Activated naive CD4-positive, alpha-beta T cell treated with anti-CD3 and anti-CD28 coated beads, Interleukin-2, amount 50 U/mL, for 72 hours (primary cell): ENCODE measurements at regions not wholly inside any gene's neighbourhood (a gene's known extent, or its start where the extent isn't known, plus 50 kb on each side); places are given as distances from the start of the nearest gene placed in this dataset.

ENCODE experiments used
- ATAC-seq, 2 donors: fragments of 150-1000 bp; cut with Tn5 transposase; 2 replicates each; pipeline ENCODE4 v1.10.0; 2021; ENCODE audit warnings: mild to moderate bottlenecking in 2 of 2, moderate library complexity in 2 of 2
- DNase-seq, 2 donors: peaks; one replicate each; pipeline ENCODE4 v3.0.0; 2021 to 2022; ENCODE audit warnings: low spot score in 2 of 2
- H3K27ac Mint-ChIP-seq, 2 donors: one replicate each; pipeline ENCODE4 v1.8.0; 2022; ENCODE audit warnings: mild to moderate bottlenecking in 2 of 2, mixed read lengths in 2 of 2
- H3K36me3 Mint-ChIP-seq, 2 donors: one replicate each; pipeline ENCODE4 v1.8.0; 2022; ENCODE audit warnings: mixed read lengths in 2 of 2
- H3K9me3 Mint-ChIP-seq, 2 donors: one replicate each; pipeline ENCODE4 v1.8.0; 2022; ENCODE audit warnings: mixed read lengths in 2 of 2

DNA sequence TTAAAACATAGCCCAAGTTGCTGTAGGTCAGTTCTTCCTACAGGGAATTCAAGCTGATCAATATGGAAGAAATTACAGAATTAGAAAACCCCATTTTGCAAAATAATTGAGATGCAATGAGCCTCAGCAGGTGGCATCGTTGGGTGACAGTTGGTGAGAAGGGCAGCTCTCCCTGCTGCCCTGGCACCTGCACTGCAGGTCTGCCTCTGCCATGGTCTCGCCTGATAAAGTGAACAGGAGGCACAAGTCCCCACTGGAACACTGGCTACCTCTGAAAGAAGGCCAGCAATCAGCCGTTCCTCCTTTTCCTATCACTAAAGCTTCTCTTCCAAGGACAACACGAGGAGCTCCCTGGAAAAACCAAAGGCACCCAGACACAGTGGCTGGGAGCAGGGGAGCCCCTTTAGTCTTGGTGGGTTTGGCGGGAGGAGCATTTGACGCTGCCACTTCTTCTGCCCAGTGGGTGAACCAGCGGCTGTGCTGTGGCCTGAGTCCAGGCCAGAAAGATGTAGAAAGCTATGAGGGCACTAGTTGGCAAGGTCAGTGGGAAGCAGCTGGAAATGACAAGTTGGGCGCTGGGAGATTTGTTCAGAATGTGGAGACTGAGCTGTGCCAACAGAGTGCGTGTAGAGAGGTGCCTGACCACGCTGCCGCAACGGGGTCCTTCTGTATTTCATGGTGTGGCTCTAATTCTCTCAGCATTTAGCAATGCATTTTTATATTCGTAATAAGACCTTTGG is 93.1 kb downstream of the RIPK4 start:
- no peak for DNase-seq
- no peak overlapping the region for H3K27ac Mint-ChIP-seq
- ATAC-seq, result no peak
- H3K9me3 Mint-ChIP-seq, result no peaks in the 10 kb centered on the region
- H3K36me3 Mint-ChIP-seq, result no peaks in the 10 kb centered on the region

GRCh38 chr21:41673071-41673470 is 93.8 kb downstream of the RIPK4 start:
- no peak overlapping the region for H3K27ac Mint-ChIP-seq
- DNase-seq (no peak), ATAC-seq (no peak)
- H3K36me3 Mint-ChIP-seq, result no peaks in the 10 kb centered on the region
- H3K9me3 Mint-ChIP-seq, result no peaks in the 10 kb centered on the region

GRCh38 chr21:41672543-41672915 is 94.3 kb downstream of the RIPK4 start:
- no peaks in the 10 kb centered on the region for H3K36me3 Mint-ChIP-seq

DNA sequence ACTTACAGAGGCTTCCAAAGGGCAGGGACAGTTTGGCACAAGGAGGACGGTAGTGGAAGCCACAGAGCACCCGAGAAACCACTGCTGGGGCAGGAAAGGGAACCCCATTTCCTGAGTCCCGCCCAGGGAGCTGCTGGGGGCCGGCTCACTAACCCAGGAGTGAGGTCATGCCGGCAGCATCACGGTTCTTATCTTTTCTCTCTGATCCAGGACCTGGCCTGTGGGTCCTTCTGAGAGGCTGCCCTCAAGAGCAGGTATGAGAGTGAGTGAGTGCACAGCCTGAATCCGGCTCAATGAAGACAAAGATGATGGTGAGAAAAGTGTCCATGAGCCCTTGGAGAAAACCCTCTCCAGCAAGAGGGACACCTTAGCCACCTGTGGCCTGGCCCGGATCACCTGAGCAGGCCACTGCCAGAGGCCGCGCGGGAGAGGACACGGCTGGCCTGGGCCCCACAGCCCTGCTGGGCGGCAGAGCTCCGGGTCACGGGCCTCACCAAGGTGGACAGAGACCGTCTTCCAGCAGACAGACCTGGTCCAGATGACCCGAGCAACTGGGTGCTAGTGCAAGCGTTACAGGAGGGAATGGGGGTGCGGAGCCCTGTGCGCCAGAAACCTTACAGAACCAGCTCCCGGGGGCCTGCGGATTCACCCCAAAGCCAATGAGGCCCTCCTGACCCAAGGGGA is 94.9 kb downstream of the RIPK4 start:
- ATAC-seq (peak; percentile 31 to 37), DNase-seq (no peak)
- Mint-ChIP-seq H3K36me3 (no peaks in the 10 kb centered on the region), H3K27ac (peak overlapping the region in 1 of 2 donors; percentile 53), H3K9me3 (no peaks in the 10 kb centered on the region)

More at GRCh38 chr21:41672543-41672915, 94.3 kb downstream of the RIPK4 start:
- DNase-seq (no peak), ATAC-seq (no peak)
- no peak overlapping the region for H3K27ac Mint-ChIP-seq
- H3K9me3 Mint-ChIP-seq, result no peaks in the 10 kb centered on the region

GRCh38 chr21:41671212-41671762 is 95.6 kb downstream of the RIPK4 start:
- H3K36me3 Mint-ChIP-seq, result no peaks in the 10 kb centered on the region
- DNase-seq (no peak), ATAC-seq (no peak)
- H3K27ac Mint-ChIP-seq, result peak overlapping the region in 1 of 2 donors; percentile 66
- H3K9me3 Mint-ChIP-seq, result no peaks in the 10 kb centered on the region

DNA sequence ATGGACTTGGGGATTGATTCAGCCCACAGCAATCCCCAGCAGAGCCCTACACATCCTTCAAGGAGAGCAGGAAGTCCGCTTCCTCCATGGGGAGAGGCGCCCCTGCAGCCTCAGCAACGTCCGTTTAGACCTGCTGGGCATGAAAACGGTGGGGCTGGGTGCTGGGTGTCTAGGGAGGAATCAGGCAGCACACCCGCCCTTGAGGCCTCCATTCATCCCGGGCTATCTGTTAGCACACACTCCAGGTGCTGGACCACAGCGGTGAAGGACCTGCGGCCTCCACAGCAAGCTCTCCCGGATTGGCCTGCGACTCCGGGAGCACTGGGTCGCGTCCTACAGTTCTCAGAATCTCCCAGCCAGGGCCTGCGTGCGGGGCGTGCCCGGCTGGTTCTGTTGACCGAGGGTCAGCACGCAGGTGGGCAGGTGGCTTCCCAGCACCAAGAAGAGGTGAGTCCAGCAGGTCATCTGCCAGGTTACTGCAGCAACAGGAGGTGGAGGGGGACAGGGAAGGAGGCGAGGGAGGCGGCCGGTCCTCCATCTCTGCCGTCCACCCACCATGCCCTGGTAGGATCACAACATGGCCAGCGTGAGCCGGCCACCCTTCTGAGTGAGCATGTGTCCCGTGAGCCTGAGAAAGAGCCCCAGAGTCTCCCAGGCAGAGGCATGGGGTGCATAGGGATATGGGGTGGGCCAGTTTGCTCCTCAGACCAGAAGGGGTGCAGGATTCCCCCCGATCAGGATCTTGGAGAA is 96.6 kb downstream of the RIPK4 start:
- no peak overlapping the region for H3K27ac Mint-ChIP-seq
- DNase-seq, result no peak
- no peaks in the 10 kb centered on the region for H3K36me3 Mint-ChIP-seq
- no peak for ATAC-seq
- no peaks in the 10 kb centered on the region for H3K9me3 Mint-ChIP-seq

GRCh38 chr21:41669533-41669830 is 97.4 kb downstream of the RIPK4 start:
- ATAC-seq (no peak), DNase-seq (no peak)
- no peak overlapping the region for H3K27ac Mint-ChIP-seq
- no peaks in the 10 kb centered on the region for H3K36me3 Mint-ChIP-seq
- no peaks in the 10 kb centered on the region for H3K9me3 Mint-ChIP-seq

GRCh38 chr21:41668686-41669532 is 97.9 kb downstream of the RIPK4 start:
- ATAC-seq (no peak), DNase-seq (no peak)
- H3K36me3 Mint-ChIP-seq, result no peaks in the 10 kb centered on the region
- no peak overlapping the region for H3K27ac Mint-ChIP-seq
- no peaks in the 10 kb centered on the region for H3K9me3 Mint-ChIP-seq

DNA sequence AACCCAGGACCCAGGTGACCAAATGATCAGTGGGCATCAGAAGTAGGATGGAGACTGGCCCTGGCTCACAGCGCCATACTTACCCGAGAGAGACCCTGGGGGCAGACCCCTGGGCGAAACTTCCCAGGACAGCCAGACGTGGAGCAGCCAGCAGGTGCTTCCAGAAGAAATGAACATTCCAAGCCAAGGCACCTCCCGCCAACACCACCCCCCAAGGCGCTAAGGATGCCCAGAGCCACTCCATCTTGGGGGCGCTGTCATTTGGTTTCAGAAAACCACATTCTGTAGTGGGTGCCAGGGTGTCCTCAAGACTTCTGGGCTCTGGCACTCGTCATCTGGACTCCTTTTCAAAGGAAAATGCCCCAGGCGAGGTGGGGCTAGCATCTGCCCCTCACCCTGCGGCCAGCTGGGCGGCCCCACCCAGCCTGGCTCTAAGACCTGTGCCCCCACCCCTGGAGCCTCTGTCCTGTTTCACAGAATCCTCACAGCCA is 98.8 kb downstream of the RIPK4 start:
- ATAC-seq, result no peak
- no peaks in the 10 kb centered on the region for H3K36me3 Mint-ChIP-seq

GRCh38 chr21:41667136-41667535 is 99.7 kb downstream of the RIPK4 start:
- DNase-seq (no peak), ATAC-seq (no peak)
- H3K36me3 Mint-ChIP-seq, result no peaks in the 10 kb centered on the region
- H3K27ac Mint-ChIP-seq, result no peak overlapping the region
- H3K9me3 Mint-ChIP-seq, result no peaks in the 10 kb centered on the region

More for the DNA sequence above, 98.8 kb downstream of the RIPK4 start:
- Mint-ChIP-seq H3K27ac (no peak overlapping the region), H3K9me3 (no peaks in the 10 kb centered on the region)
- no peak for DNase-seq

DNA sequence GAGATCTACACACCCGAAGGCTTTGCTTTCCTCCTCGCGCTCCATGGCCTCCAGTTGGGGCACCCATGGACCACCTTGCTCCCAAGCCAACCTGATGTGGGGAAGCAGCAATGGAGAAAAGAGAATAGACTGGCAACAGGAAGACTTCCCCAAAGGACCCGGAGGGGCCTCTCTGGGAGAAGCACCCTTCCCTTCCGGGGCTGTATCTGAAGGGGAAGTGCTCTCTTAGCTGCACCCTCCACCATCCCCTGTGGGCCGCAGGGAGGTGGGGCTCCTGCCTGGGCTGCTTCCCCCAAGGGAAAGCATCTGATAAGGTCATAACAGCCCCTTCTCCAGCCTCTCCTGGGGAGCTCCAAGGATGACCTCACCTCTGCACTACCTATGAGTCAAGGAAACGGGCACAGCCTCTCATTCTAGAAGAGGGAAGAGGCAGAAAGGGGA is 100.2 kb downstream of the RIPK4 start:
- no peaks in the 10 kb centered on the region for H3K36me3 Mint-ChIP-seq
- no peak for DNase-seq
- no peak for ATAC-seq
- no peak overlapping the region for H3K27ac Mint-ChIP-seq
- H3K9me3 Mint-ChIP-seq, result no peaks in the 10 kb centered on the region

DNA sequence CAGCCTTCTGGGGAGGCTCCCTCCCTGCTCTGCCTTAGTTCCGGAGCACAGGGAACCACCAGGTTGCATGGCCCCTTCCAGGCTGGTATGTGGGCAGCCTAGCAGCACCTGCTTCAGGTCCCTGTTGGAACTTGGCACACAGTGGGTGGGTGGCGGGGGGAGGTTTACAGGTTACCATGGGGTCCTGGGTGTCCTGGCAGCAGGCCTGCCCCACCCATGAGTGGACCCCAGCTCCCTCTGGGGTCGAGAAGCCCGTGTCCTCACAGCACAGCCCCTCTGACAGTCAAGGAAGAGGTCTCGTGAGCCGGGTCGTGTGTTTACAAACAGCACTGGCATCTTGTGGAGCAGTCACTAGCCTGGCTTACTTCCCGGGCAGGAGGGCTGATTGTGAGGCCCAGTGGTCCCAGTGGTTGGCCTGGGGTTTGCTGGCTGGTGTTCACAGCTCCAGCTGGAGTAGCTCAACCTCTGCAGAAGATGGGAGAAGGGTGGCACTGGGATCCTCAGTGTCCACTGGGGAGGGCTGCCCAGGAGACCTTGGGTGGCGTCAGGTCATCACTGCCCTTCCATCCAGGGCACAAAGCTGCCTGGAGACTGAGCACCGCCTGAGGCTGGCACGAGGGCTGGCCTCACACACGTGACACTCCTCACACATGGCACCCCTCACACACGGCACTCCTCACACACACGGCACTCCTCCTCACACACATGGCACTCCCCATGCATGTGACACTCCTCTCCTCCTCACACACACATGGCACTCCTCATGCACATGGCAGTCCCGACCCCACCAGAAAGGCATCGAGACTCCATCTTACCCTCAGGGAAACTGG is 100.9 kb downstream of the RIPK4 start:
- DNase-seq (no peak), ATAC-seq (no peak)
- no peaks in the 10 kb centered on the region for H3K36me3 Mint-ChIP-seq
- H3K9me3 Mint-ChIP-seq, result no peaks in the 10 kb centered on the region
- H3K27ac Mint-ChIP-seq, result no peak overlapping the region

DNA sequence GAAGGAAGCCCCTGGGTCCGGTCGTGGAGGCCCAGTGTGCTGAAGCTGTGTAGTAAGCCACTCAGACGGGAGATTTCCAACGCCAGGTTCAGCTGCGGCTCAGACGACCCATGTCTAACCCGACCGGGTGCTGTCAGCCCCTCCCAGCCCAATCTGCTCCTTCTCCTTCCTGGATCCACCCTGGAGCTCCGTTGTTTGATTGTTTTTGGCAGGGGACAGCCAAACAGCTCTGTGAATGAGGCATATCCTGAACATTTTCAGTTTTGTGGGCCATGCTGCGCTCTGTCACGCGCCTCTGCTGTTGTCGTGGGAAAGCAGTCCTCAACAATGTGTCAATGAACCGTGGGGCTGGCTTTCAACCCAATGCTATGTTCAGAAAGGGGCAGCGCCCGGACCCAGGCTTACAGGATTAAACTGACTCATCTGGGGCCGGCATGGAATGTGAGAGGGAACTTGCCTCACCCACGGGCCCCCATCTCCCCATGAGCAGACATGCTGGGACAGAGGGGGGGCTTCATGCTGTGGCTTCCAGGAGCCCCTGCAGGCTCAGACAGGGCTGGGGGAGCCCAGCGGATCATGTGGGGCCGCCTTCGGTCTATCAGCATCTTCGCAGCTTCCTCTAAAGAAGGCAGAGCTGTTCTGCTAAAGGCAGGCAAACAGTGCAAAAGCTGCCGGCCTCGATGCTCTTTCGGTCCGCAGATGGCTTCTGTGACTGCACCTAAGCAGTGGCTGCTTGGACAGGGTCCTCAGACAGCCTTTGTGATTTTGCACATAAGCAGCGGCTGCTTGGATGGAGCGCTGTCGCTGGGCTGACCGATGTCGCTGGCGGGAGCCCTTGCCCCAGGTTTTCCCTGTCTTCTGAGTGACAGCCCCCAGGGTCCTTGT is 101.7 kb downstream of the RIPK4 start:
- H3K27ac Mint-ChIP-seq, result no peak overlapping the region
- no peak for ATAC-seq
- no peaks in the 10 kb centered on the region for H3K36me3 Mint-ChIP-seq
- DNase-seq, result no peak
- no peaks in the 10 kb centered on the region for H3K9me3 Mint-ChIP-seq

GRCh38 chr21:41663805-41664788 is 102.8 kb downstream of the RIPK4 start:
- Mint-ChIP-seq H3K9me3 (no peaks in the 10 kb centered on the region), H3K36me3 (no peaks in the 10 kb centered on the region), H3K27ac (no peak overlapping the region)
- DNase-seq (no peak), ATAC-seq (no peak)
